GM12874 (cell line): ENCODE measurements at regions not wholly inside any gene's neighbourhood (a gene's known extent, or its start where the extent isn't known, plus 50 kb on each side); places are given as distances from the start of the nearest gene placed in this dataset.

Experiments used
- TF ChIP-seq, protein P1 (sequence below): IDR thresholded peaks from 2 replicates; pipeline ENCODE4 v1.5.1; 2011; ENCODE audit warnings: low read depth, mild to moderate bottlenecking, control low read depth, low read length, moderate library complexity; ENCODE audit not compliant: insufficient read depth

DNA sequence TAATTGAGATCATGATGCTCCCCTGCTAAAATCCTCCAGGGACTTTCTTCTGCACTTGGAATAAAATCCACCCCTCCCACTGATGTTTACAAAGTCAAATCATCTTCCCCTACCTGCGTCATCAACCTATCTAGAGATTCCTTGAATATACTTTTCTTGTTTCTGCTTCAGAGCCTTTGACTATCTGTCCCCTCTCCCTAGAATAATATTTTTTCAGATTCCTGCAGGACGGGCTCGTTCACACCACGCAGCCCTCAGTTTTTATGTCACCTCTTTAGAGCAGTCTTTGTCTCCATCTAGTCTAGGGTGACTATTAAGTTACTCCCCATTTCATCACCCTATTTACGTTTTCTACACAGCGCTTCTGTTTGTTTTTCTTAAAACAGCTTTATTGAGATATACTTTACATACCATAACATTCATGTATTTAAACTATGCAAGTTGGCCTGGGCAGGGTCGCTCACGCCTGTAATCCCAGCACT is 94.8 kb upstream of the SESN3 start:
- TF ChIP-seq, protein P1, sequence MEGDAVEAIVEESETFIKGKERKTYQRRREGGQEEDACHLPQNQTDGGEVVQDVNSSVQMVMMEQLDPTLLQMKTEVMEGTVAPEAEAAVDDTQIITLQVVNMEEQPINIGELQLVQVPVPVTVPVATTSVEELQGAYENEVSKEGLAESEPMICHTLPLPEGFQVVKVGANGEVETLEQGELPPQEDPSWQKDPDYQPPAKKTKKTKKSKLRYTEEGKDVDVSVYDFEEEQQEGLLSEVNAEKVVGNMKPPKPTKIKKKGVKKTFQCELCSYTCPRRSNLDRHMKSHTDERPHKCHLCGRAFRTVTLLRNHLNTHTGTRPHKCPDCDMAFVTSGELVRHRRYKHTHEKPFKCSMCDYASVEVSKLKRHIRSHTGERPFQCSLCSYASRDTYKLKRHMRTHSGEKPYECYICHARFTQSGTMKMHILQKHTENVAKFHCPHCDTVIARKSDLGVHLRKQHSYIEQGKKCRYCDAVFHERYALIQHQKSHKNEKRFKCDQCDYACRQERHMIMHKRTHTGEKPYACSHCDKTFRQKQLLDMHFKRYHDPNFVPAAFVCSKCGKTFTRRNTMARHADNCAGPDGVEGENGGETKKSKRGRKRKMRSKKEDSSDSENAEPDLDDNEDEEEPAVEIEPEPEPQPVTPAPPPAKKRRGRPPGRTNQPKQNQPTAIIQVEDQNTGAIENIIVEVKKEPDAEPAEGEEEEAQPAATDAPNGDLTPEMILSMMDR, result no peak

DNA sequence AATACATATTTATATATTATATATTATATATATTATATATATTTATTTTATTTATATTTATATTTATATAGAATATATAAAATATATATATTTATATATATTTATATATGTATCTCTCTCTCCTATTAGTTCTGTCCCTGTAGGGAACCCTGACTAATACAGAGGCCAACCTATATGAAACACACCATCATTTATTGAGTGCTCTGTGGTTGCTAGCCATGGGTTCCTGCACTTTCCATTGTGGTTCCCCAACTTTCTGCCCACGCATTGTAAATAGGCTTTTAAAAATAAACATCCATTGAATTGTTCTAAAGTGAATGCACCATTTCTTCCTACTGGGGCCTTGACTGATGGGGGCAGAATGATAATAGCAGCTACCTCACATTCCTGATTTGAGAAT is 93.8 kb upstream of the SESN3 start:
- TF ChIP-seq, protein P1, result no peak

DNA sequence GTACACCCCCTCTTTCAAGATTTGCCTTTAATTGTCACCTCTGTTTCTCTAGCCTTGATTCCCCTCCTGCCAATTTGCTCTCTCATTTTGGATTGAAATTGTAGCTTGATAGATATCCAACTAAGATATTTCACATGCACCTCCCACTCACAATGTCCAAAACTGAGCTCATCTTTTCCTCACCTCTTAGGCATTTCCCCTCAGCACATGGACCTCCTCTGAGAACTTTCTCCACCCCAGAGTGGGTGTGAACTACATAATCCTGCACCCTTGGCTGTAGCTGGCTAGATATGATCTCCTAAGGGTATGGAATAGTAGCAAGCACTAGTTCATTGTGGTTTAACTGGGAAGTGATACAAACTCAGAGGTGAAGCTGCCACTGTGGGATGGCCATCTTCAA is 91.5 kb upstream of the SESN3 start:
- TF ChIP-seq, protein P1, result no peak

DNA sequence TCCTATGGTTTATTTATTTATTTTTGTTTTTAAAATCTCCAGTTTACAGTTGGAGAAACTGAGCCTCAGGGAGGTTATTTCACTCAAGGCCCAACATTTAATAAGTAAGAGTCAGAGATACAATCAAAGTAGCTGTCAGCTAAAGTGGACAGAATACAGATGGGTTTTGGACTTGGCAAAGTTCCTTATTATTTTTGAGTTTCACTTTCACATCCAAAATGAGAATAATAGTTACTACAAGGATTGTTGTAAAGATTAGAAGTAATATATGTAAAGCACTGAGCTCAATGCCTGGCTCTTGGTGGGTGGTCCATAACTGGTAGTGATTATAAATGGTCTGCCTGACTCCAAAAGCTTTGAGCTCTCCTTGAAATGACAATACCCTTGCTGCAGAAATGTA is 87.5 kb upstream of the SESN3 start:
- TF ChIP-seq, protein P1, result no peak

DNA sequence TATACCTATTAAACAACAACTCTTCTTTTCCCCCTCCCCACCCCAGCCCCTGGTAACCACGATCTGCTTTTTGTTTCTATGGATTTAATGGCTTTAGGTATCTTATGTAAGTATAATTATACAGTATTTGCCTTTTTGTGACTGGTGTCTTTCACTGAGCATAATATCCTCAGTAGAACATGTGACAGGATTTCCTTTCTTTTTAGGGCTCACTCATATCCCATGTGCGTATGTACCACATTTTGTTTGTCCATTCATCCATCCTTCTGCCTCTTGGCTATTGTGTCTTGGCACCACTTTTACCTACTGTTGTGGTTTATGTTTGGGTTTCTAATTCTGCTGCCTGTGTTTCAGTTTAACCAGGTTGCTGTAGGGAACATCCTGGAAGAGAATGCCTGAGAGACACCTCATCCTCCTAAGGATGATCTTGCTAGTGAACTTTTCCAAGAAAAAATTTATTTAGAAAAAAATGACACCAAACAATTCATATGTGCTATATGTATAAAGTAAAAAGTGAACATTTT is 77.6 kb upstream of the SESN3 start:
- TF ChIP-seq, protein P1, result no peak

DNA sequence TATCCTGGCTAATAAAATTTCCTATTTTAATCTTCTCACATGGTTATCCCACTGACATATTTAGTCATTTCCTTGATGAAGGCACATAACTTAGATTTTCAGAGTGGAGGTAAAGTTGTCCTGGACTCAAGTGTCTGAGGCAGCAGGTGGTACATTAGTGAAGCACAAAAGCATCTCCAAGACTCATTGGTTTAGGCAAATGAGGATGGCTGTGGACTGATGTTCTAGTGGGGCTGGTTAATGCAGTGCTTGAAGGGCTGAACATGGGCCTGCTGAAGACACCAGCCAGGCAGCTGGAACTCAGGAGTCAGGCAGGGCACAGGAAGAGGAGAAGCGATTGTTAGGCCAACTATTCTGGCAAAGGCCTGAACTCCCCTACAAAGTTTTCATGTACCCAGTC is 76.3 kb upstream of the SESN3 start:
- TF ChIP-seq, protein P1, result no peak

DNA sequence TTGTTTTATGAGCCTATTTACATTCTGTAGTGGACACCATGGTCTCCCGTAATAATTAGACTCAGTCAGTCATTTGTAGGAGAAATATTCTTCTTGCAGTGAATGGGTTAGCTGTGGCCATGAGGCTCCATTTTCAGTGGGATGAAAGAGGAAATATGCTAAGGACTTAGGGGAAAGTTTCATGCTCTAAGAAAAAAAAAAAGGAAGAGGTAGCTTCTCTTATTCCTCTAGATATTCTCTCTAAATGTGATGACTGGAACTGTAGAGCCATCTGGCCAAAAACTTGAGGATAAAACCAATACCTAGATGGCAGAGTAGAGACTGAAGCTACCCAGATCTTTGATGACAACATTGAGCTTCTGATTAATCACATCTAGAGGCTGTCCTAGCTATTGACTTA is 75.8 kb upstream of the SESN3 start:
- TF ChIP-seq, protein P1, result no peak
